HEK293 (cell line): ENCODE measurements at regions not wholly inside any gene's neighbourhood (a gene's known extent, or its start where the extent isn't known, plus 50 kb on each side); places are given as distances from the start of the nearest gene placed in this dataset.

Experiments used
- CTCF ChIA-PET: fragments of 350-600 bp; formaldehyde crosslinking; extraction: SDS; loops from one replicate; lab custom pipeline; 2021; ENCODE audit warnings: antibody characterized with exemption; lab: Yijun Ruan, JAX
- POLR2A ChIA-PET: fragments of 300-600 bp; formaldehyde crosslinking; extraction: SDS; loops from one replicate; lab custom pipeline; 2020; ENCODE audit warnings: antibody characterized with exemption, inconsistent platforms; lab: Yijun Ruan, JAX
- H3K27ac ChIP-seq: fragments of 200-500 bp; sonication (Bioruptor generic); 2 replicates; pipeline ENCODE4 v1.5.1; 2014; ENCODE audit warnings: low read depth, low read length, control low read depth, inconsistent platforms; ENCODE audit errors: extremely low read depth
- H3K36me3 ChIP-seq, 2 experiments: fragments of 200-500 bp in 1 of 2; sonication (Bioruptor generic) in 1 of 2; 1 replicate in 1 of 2; 2 replicates in 1 of 2; pipeline ENCODE4 v1.5.1; 2014 to 2017; ENCODE audit warnings: inconsistent platforms in 2 of 2, low read length in 2 of 2; ENCODE audit not compliant: control insufficient read depth in 2 of 2, insufficient read depth in 1 of 2
- H3K4me1 ChIP-seq: fragments of 200-500 bp; sonication (Bioruptor generic); 2 replicates; pipeline ENCODE4 v1.5.1; 2014; ENCODE audit warnings: mild to moderate bottlenecking, low read length, inconsistent platforms; ENCODE audit not compliant: control insufficient read depth, insufficient read depth
- H3K4me3 ChIP-seq: 2 replicates; pipeline ENCODE4 v1.5.1; 2011; ENCODE audit warnings: low read depth, mild to moderate bottlenecking, control low read depth, low read length, moderate library complexity
- H3K9me3 ChIP-seq: fragments of 200-500 bp; sonication (Bioruptor generic); 2 replicates; pipeline ENCODE4 v1.5.1; 2014; ENCODE audit warnings: low read depth, low read length, inconsistent platforms; ENCODE audit not compliant: control insufficient read depth, insufficient read depth
- GLI4 ChIP-seq: fragments of 450-650 bp; formaldehyde crosslinking; IDR thresholded peaks from 2 replicates; pipeline ENCODE4 v1.5.1; 2016; ENCODE audit warnings: missing biosample characterization, missing genetic modification characterization
- SP3 ChIP-seq: fragments of 450-650 bp; formaldehyde crosslinking; IDR thresholded peaks from 2 replicates; pipeline ENCODE4 v1.5.1; 2016; ENCODE audit warnings: missing biosample characterization, missing genetic modification characterization
- SP7 ChIP-seq: fragments of 450-650 bp; formaldehyde crosslinking; IDR thresholded peaks from 2 replicates; pipeline ENCODE4 v1.5.1; 2016; ENCODE audit warnings: missing biosample characterization, missing genetic modification characterization
- YY1 ChIP-seq: fragments of 450-650 bp; formaldehyde crosslinking; IDR thresholded peaks from 2 replicates; pipeline ENCODE4 v1.5.1; 2018; ENCODE audit warnings: missing biosample characterization, missing genetic modification characterization
- ZBTB8A ChIP-seq: fragments of 450-650 bp; formaldehyde crosslinking; IDR thresholded peaks from 2 replicates; pipeline ENCODE4 v1.5.1; 2016; ENCODE audit warnings: missing biosample characterization, missing genetic modification characterization
- ZFP37 ChIP-seq: fragments of 450-650 bp; formaldehyde crosslinking; IDR thresholded peaks from 2 replicates; pipeline ENCODE4 v1.5.1; 2016; ENCODE audit warnings: missing biosample characterization, missing genetic modification characterization
- ZFP41 ChIP-seq: fragments of 450-650 bp; formaldehyde crosslinking; IDR thresholded peaks from 2 replicates; pipeline ENCODE4 v1.5.1; 2016; ENCODE audit warnings: missing biosample characterization, missing genetic modification characterization, borderline replicate concordance
- ZNF133 ChIP-seq: fragments of 450-650 bp; formaldehyde crosslinking; IDR thresholded peaks from 2 replicates; pipeline ENCODE4 v1.5.1; 2016; ENCODE audit warnings: missing biosample characterization, missing genetic modification characterization
- ZNF148 ChIP-seq: fragments of 450-650 bp; formaldehyde crosslinking; IDR thresholded peaks from 2 replicates; pipeline ENCODE4 v1.5.0; 2017; ENCODE audit warnings: missing biosample characterization, missing genetic modification characterization, borderline replicate concordance
- ZNF175 ChIP-seq: fragments of 450-650 bp; formaldehyde crosslinking; IDR thresholded peaks from 2 replicates; pipeline ENCODE4 v1.5.1; 2016; ENCODE audit warnings: missing biosample characterization, missing genetic modification characterization
- ZNF221 ChIP-seq: fragments of 450-650 bp; formaldehyde crosslinking; IDR thresholded peaks from 2 replicates; pipeline ENCODE4 v1.5.1; 2017; ENCODE audit warnings: missing biosample characterization, missing genetic modification characterization, borderline replicate concordance
- ZNF223 ChIP-seq: fragments of 450-650 bp; formaldehyde crosslinking; IDR thresholded peaks from 2 replicates; pipeline ENCODE4 v1.5.1; 2016; ENCODE audit warnings: missing biosample characterization, missing genetic modification characterization
- ZNF274 ChIP-seq, 2 experiments: fragments of 200-500 bp in 1 of 2; fragments of 450-650 bp in 1 of 2; sonication (Bioruptor generic) in 1 of 2; formaldehyde crosslinking in 1 of 2; IDR thresholded peaks; 2 replicates each; pipeline versions ENCODE4 v1.5.1 to v1.6.1; 2014 to 2016; ENCODE audit warnings: borderline replicate concordance in 1 of 2, inconsistent platforms in 1 of 2, low read length in 1 of 2, missing biosample characterization in 1 of 2, missing genetic modification characterization in 1 of 2
- ZNF341 ChIP-seq: fragments of 450-650 bp; formaldehyde crosslinking; IDR thresholded peaks from 2 replicates; pipeline ENCODE4; 2016; ENCODE audit warnings: low read depth, missing biosample characterization, missing genetic modification characterization
- ZNF473 ChIP-seq: fragments of 450-650 bp; formaldehyde crosslinking; IDR thresholded peaks from 2 replicates; pipeline ENCODE4 v1.5.1; 2017; ENCODE audit warnings: missing biosample characterization, missing genetic modification characterization
- ZNF654 ChIP-seq: fragments of 450-650 bp; formaldehyde crosslinking; IDR thresholded peaks from 2 replicates; pipeline ENCODE4 v1.5.1; 2016; ENCODE audit warnings: low read depth, missing biosample characterization, missing genetic modification characterization
- ZNF707 ChIP-seq: fragments of 450-650 bp; formaldehyde crosslinking; IDR thresholded peaks from 2 replicates; pipeline ENCODE4 v1.5.1; 2016; ENCODE audit warnings: missing biosample characterization, missing genetic modification characterization
- ZNF76 ChIP-seq: fragments of 450-650 bp; formaldehyde crosslinking; IDR thresholded peaks from 2 replicates; pipeline ENCODE4; 2016; ENCODE audit warnings: low read depth, missing biosample characterization, missing genetic modification characterization, borderline replicate concordance
- ZNF776 ChIP-seq: fragments of 450-650 bp; formaldehyde crosslinking; IDR thresholded peaks from 2 replicates; pipeline ENCODE4 v1.5.0; 2017; ENCODE audit warnings: missing biosample characterization, missing genetic modification characterization, borderline replicate concordance
- ZNF843 ChIP-seq: fragments of 450-650 bp; formaldehyde crosslinking; IDR thresholded peaks from 2 replicates; pipeline ENCODE4 v1.5.1; 2016; ENCODE audit warnings: missing biosample characterization, missing genetic modification characterization
- TF ChIP-seq, protein P1 (sequence below): fragments of 450-650 bp; formaldehyde crosslinking; IDR thresholded peaks from 2 replicates; pipeline ENCODE4 v1.5.1; 2016; ENCODE audit warnings: missing biosample characterization, missing genetic modification characterization

DNA sequence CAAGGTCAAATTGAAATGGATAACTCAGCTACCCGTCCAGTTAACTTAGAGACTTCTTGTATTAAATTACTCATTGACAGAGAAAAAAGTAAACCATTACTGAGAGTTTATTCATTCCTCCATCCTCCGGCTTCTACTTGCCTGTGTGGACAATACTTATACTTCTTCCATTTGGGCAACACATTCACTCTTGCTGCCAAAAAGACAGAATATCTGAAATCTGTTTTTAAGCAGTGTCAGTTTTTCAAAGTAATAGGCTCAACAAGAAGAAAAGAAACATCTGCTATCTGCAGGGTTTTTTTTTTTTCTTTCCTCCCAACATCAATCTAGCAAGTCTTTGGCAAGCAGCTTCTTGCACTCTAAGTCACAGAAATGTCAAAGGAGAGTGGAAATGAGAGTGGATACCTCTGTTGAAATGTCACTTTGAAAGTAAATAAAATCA lies 1142.8 kb downstream of the PCDH9 start (continued):
- TF ChIP-seq ZNF148 (tag by site-specific recombination) (no peak), SP7 (tag by site-specific recombination) (no peak), ZNF223 (tag by site-specific recombination) (no peak), ZNF707 (tag by site-specific recombination) (no peak), ZBTB8A (tag by site-specific recombination) (no peak), ZNF843 (tag by site-specific recombination) (no peak)
- TF ChIP-seq, all 188 proteins: peak for 0

DNA sequence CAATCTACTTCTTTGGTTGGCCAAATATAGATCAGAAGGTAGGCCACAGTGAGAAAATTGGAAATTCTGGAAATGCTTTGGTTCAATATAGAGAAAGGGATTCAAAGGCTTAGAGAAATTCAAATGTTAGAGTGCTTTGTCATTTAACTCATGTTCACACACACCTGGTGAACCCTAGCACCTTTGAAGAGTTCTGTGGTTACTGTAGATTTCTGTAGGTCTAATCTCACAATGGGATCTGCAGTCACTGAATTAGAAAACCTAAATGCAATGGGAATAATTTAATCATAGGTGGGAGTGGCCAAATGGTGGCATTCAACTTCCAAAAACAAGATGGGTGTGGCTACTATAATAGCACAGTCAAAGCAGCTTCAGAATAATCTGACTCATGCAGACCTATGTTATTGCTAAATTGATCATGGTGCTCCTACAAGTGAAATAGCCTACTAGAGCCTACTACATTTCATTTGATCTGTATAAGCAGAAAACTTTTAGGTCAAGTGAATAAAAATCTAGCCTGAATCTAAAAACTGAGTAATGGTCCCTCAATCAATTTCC lies 1152.9 kb downstream of the PCDH9 start:
- no peaks in the 10 kb centered on the region for H3K36me3 ChIP-seq
- ChIA-PET POLR2A (no interaction called here), CTCF (no interaction called here)
- no peaks in the 10 kb centered on the region for H3K4me1 ChIP-seq
- H3K9me3 ChIP-seq, result no peaks in the 10 kb centered on the region
- no peak overlapping the region for H3K27ac ChIP-seq
- TF ChIP-seq GLI4 (no peak), ZNF148 (tag by site-specific recombination) (no peak), ZNF133 (tag by site-specific recombination) (no peak), ZNF776 (tag by site-specific recombination) (no peak), ZNF221 (no peak), ZFP41 (tag by site-specific recombination) (no peak), ZNF654 (tag by site-specific recombination) (no peak), SP3 (tag by site-specific recombination) (no peak), ZNF175 (tag by site-specific recombination) (no peak), ZNF76 (no peak), ZNF341 (no peak), ZNF473 (no peak), ZFP37 (tag by site-specific recombination) (no peak), ZNF274 (IDR thresholded peaks at IDR 0.05; ENCODE audit: low read length) (no peak), ZNF274 (tag by site-specific recombination; IDR thresholded peaks at IDR 0.05; ENCODE audit: borderline replicate concordance) (no peak), YY1 (tag by site-specific recombination) (no peak)
- TF ChIP-seq, protein P1, sequence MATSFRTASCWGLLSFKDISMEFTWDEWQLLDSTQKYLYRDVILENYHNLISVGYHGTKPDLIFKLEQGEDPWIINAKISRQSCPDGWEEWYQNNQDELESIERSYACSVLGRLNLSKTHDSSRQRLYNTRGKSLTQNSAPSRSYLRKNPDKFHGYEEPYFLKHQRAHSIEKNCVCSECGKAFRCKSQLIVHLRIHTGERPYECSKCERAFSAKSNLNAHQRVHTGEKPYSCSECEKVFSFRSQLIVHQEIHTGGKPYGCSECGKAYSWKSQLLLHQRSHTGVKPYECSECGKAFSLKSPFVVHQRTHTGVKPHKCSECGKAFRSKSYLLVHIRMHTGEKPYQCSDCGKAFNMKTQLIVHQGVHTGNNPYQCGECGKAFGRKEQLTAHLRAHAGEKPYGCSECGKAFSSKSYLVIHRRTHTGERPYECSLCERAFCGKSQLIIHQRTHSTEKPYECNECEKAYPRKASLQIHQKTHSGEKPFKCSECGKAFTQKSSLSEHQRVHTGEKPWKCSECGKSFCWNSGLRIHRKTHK (tag by site-specific recombination), result no peak
- no peak overlapping the region for H3K4me3 ChIP-seq
